GM18868 (cell line): ENCODE measurements at regions not wholly inside any gene's neighbourhood (a gene's known extent, or its start where the extent isn't known, plus 50 kb on each side); places are given as distances from the start of the nearest gene placed in this dataset.
A peak's percentile ranks its signal among the peaks of the same experiment; 100 is the strongest.

Source experiments
- ATAC-seq: cut with Tn5 transposase; IDR thresholded peaks from one replicate; pipeline ENCODE4 v1.9.1; 2021; ENCODE audit warnings: mild to moderate bottlenecking, moderate library complexity; ENCODE audit not compliant: unreplicated experiment

DNA sequence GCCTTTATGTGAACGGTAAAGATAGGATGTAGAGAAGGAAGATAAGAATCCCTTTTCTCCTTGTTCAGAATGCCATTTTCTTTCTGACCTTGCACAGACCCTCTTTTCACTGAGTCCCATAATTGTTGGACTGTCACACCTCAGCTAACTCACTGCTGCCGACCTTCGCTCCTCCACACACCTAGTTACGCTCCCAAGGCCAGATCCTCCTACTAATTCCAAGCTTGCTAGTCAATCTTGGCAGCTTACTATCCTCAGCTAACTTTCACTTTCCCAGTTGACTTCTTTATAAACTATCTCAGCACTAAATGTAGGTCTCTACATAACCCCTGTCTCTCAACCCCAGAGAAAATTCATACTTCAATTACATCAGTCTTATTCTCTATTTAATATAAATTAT lies 471.8 kb upstream of the PRMT6 start:
- no peak for ATAC-seq

DNA sequence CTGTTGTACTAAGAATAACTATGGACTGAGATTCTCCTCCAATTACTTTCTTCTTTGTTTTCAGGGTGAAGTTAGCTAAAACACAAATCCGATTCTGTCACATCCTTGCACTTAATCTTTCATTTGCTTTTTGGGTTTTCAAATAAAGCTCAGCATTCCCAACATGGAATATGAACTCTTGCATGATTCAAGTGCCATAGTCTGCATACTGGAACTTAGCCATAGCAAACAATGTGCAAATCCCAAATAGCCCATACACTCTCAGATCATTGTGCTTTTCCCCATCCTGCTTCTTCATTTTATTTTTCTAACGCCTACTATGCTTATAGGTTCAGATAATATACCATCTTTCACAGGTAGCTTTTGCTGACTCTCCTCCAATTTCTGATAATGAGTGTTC lies 455.8 kb upstream of the PRMT6 start:
- no peak for ATAC-seq

DNA sequence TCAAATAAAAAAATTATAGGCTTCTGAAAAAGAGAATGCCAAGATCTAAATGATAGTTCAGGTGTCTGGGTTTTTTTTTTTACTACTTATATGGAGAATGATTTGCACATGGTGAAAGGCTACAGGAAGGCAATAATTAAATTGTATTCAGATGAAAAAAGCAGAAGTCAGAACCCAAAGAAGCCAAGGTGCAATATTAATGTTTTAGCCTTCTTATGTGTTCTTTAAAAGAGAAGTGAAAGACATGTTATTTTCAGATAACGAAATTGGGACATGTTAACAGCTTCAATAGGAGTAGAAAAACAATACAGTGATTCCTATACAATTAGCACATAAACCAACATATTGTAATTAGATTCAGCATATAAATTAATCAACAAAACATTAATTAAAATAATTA lies 452.9 kb upstream of the PRMT6 start:
- peak; percentile 53 for ATAC-seq

DNA sequence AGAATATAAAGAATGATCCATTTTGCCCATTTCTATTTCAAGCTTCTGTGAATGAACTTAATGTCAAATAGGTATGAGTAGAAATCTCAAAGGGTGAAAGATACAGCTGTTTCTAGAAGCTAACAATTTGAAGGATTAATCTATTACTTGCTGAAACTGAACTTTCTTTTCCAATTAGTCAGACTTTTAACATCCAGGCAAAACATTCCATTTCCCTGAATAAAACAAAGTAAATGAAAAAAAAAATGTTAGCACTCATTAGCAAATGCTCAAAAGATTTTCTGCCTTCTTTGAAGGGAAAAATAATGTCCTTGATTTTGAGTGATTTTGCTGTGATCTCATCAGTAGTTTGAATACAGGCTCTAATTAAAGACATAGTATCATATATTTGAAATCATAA lies 447.6 kb upstream of the PRMT6 start:
- no peak for ATAC-seq

DNA sequence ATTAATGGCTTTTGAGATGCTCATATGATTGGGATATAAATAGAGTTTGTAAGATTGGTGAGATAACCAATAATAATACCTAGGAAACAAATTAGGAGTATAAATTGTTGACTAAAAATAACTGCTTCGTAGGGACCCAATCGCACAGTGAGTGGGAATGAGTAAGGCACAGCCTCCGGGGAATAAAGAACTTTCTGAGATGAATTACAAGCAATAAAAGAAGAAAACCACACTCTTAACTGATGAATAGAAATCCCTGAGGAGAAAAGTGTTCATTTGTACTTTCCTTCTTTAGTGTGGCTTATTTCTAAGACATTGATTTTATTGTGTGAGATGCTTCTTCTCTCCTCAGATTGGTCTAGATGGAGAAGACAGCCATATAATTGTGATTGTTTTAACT lies 443.4 kb upstream of the PRMT6 start:
- no peak for ATAC-seq

DNA sequence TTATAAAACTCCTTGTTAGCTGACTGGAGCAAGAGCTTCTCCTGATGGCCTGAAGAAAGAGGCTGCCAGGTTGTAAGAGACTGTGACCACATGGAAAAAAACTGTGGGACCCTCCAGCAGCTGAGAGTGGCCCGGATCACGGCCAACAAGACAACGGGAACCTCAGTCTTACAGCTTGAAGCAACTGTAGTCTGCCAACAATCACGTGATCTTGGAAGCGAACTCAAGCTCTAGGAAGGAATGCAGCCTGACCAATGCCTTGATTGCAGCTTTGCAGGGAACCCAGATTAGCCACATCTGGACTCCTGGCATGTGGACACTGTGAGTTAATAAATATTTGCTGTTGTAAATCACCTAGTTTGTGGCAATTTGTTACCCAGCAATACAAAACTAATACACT lies 442.6 kb upstream of the PRMT6 start:
- ATAC-seq = no peak

DNA sequence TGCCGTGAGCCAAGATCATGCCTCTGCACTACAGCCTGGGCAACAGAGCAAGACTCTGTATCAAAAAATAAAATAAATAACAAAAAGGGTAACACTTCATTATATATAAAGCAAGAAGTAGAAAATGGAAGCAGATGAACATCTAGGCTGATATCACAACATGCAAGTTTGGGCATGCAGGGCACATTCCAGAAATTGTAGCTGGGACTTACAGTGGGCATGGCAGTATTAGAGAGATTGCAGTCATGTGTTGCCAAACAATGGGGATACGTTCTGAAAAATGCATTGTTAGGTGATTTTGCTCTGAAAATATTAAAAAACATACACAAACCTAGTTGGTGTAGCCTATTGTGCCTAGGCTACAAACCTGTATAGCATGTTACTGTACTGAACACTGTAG lies 441.0 kb upstream of the PRMT6 start:
- ATAC-seq = no peak

DNA sequence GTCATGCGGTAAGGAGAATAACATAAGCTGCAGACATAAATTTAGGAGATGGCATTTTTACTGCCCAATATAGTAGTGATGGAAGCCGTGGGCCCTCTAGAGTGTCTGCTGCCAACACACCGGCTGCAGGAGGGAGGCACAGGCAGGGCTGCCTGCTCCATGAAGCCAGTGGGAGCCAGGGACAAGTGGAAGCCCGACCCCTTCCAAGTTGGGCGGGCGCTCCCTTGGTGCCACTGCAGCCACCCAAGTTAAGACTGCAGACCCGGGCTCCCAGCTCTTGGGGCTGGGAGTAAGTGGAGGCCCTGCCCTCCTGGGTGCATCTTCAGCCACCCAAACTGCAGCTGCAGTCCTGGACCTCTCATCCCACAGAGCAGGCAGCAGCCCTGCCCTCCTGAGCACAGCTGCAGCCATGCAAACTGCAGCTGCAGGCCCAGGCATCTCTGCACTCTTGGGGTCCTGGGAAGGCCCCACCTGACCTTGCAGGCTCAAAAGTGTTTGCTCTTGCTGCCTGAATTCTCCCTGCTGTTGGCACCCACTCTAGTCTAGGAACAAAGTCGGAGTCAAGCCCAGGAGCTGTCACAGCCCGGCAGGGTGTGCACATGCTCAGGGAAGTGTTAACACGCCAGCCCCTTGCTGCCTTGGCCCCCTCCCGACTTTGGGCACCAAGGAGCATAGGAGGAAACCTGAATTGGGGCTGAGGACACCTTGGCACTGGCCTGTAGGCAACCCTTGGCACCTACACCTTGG lies 437.2 kb upstream of the PRMT6 start:
- no peak for ATAC-seq

DNA sequence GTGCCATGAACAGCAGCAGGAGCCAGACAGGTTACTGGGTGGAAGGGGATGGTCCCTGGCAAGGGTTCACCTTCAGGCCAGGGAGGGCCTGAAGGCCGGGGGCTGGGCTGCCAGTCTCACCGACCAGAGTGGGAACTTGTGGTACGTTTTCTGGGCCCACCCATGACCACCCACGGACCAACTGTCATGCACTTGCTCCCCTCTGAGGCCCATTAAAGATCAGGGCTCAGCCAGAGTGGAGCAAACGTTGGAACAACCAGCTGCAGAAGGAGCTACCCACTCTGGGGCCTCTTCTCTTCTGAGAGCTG lies 436.7 kb upstream of the PRMT6 start:
- ATAC-seq = no peak

DNA sequence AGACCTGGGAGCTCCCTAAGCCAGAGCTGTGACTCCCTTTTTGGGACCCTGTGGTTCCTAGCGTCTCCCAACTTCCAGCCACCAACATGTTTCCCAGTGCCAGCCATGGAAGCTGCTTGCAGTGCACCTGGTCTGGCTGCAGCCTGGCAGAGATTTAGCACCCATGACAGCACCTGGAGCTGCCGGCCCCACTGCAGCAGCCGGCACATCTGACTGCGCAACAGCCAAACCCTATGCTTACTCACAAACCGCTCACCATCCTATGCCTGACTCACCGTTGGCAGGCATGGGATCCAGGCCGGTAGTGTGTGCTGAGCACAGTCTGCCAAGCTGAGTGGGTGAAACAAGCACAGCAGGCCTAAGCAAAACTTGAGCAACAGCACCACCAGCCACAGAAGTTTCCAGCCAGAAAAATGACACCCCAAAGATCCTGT lies 435.9 kb upstream of the PRMT6 start:
- no peak for ATAC-seq

DNA sequence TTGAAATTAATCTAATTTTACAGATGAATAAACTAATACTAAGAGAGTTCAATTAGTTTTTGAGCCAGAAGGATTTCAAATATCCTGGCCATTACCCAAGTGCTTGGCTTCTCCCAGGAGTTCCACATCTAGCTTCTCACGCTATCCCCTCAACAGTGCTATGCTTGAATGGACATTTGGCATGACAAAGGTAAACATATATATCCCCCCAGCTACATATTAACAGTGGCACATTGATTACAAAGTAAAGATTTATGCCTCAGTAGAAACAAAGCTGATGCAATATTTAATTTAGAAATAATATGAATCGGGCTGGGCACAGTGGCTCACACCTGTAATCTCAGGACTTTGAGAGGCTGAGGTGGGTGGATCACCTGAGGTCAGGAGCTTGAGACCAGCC lies 434.6 kb upstream of the PRMT6 start:
- ATAC-seq = no peak

DNA sequence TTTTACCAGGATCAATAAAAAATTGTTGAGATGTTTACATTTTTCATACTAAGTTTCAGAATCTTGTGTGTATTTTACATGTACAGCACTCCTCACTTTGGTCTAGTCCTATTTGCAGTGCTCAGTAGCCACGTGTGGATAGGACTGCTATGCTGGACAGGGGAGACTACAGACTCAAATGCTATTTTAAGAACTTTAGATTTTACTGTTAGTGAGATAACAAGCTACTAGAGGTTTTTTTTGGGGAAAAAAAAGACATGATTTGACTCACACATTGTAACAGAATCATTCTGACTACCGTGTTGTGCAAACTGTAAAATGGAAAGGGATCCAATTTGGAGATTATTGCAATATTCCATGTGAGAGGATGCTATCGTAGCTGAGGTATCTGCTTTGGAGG lies 418.9 kb upstream of the PRMT6 start:
- ATAC-seq = peak; percentile 83

DNA sequence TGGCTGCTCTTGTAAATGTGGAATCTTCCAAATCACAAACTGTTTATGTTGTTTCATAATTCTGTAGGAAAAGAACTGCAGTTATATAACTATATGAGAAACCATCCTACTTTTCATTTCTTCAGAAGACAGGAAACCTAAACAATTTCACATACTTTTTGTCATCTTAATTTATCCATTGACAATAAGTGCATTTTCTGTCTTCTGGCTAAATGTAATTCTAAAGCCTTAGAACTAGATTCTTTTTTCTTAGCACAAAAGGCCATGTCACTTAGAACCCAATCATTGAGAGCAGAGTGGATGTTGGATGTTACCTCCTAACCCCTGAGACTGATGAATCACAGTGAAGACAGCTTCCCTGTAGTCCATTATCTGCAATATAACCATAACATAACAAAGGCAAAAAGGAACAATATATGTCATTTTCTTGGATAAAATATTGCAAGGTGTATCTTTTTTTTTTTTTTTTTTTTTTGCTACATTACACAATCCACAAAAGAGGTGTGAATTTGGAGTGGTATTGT lies 410.2 kb upstream of the PRMT6 start:
- ATAC-seq = no peak

DNA sequence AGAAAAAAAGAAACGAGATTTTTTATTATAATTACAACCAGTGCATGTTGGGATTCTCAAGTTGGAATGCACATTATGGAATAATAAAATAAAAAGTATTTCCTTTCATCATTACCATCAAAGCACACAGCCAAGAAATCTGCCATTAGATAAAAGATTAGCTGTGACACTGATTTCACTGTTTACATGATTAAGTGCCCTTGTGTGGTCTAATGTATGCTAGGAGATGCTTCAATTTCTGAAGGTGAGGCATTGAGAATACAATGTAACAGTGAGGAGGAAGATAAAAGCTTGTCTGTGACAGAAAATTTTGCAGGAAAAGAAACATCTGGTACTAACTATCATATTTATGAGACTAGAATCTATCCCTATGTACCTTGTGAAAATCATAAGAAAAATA lies 409.7 kb upstream of the PRMT6 start:
- no peak for ATAC-seq

DNA sequence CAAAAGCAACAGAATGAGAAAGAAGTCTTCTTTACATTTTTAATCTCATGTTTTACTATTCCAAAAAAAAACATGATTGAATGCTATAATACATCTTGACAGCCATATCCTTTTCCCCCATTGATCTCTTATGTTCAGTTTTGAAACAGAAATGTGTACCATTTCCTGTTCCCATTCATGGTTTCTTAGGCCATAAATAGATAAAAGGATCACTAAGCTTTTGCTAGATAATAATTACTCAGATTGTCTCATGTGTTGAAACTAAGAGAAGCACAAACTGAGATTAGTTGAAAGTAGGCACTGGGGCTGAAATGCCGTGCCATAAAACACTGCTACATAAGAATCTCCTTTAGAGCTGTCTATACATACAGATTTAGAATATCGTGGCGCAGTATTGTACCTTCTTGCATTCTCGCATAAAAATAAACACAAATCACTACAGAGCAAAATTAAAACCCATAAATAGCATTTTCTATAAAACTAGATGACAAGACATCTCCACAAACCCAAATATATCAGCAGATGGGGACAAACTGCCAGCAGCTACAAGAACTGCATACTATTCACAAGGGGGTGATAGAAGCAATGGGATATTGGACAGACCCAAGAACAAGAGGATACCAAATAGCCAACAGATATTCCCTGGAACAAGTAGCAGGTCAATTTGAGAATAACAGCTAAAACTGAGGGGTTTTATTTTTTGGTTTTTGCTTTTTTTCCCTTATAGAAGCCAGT lies 405.3 kb upstream of the PRMT6 start:
- ATAC-seq = no peak

DNA sequence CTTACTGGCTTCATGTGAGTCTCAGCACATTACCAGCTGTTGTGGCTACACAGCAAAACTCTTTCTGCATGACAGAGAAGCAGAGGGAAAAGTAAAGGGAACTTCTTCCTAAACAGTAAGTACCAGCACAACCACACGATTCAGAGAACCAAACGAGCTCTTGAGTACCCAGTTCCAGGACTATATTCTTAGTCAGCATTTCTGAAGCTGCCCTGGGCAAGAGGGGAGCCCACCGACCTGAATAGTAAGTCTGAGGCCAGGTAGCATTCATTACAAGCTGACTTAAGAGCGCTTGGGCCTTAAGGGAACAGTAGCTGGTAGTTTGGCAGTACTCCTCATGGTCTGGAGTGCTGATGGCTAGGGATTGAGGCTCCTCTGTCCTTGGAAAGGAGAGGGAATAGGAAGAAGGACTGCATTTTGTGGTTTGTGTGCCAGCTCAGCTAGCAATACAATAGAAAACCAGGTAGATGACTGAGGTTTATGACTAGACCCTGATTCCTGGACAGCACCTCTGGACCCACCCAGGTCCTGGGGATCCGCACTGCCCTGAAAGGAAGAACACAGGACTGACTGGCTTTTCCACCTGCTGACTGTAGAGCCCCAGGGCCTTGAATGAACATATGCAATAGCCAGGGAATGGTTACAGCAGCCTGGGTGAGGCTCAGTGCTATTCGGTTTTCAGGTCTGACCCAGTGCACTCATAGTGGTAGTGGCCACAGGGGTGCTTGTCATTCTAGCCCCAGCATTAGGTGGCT lies 396.8 kb upstream of the PRMT6 start:
- ATAC-seq = no peak

DNA sequence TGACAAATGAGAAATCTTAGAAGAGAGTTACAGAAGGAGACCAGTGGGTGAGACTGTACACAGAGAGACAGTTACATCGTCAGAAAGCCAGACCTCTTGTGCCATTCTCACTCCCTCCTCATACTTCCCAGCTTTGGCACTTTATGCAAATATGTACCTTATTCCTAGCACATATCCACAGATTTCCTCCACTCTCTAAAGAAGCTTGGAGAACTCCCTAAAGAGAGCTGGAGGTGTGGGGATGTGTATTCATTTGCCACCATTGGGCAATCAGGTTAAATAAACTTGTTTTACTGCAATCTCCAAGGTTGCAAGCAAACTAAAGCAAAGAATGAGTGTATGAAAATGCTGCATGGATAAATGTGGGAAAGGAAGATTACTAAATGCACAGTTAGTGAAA lies 380.9 kb upstream of the PRMT6 start:
- ATAC-seq = no peak

DNA sequence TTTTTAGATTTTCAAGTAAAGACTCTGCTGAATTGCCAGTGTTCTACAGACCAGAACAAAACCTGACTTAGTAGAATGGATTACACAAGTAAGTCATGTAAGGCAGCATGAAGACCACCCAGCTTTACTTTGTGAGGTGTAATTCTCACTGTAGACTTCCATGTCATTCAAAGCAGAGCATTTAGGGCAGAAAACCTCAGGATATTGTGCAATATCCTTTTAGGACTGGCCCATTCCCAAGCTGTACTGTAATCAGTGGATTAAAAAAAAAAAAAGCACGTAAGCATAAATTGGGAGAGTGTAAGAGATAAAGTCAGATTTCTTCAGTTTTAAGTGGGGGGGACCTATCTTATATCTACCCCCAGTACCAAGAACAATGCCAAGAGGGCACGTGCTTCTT lies 380.5 kb upstream of the PRMT6 start:
- ATAC-seq = no peak

DNA sequence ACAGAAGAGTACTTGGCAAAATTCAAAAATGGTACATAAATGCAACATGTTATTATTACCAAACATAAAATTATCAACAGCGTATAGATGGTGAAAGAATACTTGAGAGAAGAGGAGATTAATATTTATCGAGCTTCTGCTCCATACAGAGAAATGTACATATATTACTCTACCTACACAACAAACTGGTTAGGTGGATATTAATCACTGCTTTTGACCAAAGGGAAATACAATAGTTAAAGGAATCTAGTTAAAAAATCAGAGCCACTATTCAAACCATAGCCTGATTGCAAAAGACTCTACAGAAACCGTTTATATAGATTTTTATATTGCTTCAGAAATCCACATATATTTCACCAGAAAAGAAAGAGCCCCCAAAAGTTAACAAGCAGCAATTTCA lies 379.3 kb upstream of the PRMT6 start:
- no peak for ATAC-seq

DNA sequence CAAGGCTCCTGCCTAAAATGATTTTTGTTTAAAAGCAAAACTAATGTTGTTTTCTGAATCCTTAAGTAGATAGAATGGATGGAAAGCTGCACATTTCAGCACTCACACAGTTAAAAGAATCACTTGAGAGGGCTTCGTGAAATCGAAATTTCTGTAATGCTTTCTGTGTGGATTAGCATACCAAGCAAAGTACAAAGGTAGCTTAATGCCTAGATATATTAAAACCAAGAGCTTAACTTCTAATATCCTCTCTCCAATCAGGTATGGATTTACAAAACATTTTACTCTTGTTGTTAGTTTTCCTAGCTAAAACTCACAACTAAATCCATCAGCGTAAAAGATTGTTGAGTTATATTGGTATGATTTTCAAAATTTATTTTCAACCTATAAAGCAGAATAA lies 378.8 kb upstream of the PRMT6 start:
- ATAC-seq = no peak

DNA sequence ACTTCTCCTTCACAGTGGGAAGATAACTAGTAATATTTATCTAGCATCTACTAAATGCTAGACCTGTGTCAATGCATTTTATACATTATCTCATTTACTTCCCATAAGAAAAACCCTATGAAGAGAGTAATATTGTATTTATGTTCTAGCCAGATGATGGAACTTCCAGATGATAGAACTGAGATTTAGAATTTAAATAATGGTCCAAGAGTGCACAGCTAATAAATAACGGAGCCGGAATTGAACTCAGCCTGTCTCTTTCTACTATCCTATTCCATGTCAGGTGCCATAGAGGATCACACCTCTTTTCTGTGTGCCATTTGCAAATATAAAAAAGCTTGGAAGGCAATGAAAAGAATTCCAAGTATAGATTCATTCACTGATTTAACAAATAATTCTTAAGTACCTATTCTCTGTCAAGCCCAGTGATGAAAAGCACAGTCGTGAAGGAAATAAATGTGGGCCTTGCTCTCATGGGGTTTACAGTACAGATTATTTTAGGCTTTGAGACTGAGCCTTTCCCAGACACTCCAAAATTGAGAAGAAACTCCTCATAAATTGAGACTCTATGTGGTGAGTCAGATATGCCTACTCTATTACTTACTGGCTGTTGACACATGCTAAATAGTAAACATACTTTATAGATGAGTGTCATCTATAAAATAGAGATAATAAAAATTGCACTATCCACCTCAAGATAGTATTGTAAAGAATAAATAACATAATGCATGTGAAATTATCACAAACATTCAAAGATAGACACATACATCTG lies 378.0 kb upstream of the PRMT6 start:
- no peak for ATAC-seq
